HT1080 (cell line): ENCODE measurements at regions not wholly inside any gene's neighbourhood (a gene's known extent, or its start where the extent isn't known, plus 50 kb on each side); places are given as distances from the start of the nearest gene placed in this dataset.
A peak's percentile ranks its signal among the peaks of the same experiment; 100 is the strongest.
"Not testable (repeated sequence)": the region's sequence is repeated elsewhere in the genome, so short reads cannot be mapped to it uniquely, and the experiment has no call there.

Experiments used
- DNase-seq: peaks from one replicate; pipeline ENCODE4 v3.0.0-alpha.2; 2015; ENCODE audit warnings: low read depth

GRCh38 chr20:52444455-52444854, 252.9 kb upstream of the ZFP64 start:
- no peak for DNase-seq

GRCh38 chr20:52443874-52444273, 252.3 kb upstream of the ZFP64 start:
- DNase-seq: no peak

GRCh38 chr20:52441710-52442109, 250.1 kb upstream of the ZFP64 start:
- DNase-seq: no peak

DNA sequence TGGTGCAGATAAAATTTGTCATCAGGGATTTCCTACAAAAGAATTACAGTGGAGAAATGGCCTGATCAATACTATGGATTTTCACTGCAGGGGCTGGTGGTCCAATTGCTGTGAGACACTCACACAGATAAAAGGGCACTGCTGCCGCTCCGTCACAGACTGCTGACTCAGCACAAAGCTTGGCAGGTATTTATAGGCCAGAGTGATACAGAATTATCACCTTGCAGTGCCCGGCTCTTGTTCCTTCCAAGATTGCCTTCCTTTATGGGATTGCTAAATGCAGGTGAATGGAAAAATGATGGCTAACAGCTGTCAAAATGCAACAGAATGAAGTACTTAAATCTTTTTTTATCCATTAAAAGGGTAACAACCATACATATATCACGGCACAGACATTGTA, 247.8 kb upstream of the ZFP64 start:
- no peak for DNase-seq

DNA sequence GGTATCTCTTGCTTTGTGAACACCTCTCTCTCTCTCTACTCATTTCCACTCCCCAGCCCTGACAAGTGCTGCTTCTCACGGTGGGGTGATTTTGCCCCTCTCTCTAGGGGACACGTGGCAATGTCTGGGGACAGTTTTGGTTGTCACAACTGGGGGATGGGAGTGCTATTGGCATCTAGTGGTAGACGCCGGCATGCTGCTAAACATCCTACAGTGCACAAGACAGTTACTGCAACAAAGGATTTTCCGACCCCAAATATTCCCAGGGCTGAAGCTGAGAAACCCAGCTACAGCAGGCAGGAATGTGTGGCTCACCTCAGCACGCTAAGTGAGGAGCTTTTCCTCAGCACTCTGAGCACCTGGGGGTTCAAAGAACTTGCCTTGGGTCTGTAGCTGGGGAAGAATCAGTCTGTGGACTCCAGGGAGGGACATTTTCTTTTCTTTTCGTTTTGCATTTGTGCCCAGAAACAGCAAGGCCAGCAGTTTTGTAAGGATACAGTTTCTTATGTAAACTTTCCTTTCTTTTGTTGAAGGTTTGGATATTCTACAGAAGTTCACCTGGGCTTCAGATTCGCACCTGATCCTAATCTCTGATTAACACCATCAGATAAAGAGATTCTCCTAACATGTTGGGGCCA, 246.9 kb upstream of the ZFP64 start:
- DNase-seq: no peak

GRCh38 chr20:52434453-52434852, 242.9 kb upstream of the ZFP64 start:
- no peak for DNase-seq

- no peak for DNase-seq
Observed at GRCh38 chr20:52434041-52434425, 242.5 kb upstream of the ZFP64 start.

- no peak for DNase-seq
Observed at GRCh38 chr20:52433326-52434040, 241.9 kb upstream of the ZFP64 start.

DNA sequence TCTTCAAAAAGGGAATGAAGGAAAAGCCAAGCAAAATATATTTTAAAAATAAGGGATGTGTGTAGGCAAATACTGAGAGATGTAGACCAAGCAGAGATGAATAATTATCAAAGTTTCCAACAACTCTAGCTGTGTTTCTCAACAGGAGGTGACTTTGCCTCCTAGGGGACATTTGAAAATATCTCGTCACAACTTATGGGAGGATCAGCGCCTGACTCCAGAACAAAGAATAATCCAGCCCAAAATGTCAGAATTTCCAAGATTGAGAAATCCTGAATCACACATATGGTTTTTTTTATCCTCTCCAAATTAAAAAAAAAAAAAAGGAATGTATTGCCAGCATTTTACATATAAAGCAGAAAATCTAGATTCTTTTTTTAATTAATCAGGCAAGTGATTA, 241.2 kb upstream of the ZFP64 start:
- no peak for DNase-seq

DNA sequence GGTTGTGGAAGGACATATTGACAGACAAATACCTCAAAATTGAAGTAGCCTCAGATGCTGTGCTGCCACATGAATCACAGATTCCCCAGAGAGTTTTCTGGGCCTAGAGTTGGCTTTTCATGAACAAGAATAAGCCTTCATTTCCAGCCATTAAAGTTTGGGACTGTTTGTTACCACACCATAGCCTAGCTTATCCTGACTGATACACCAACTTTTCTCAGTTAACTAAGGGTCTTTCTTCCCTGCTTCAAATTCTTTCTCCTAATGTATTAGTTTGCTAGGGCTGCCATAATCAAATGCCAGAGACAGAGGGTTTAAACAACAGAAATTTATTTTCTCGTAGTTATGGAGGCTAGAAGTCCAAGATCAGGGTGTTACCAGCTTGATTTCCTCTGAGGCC, 237.4 kb upstream of the ZFP64 start:
- DNase-seq: no peak

- DNase-seq: no peak
Observed at GRCh38 chr20:52427960-52428359, 236.4 kb upstream of the ZFP64 start.

- DNase-seq: no peak
Observed at GRCh38 chr20:52426856-52427255, 235.3 kb upstream of the ZFP64 start.

DNA sequence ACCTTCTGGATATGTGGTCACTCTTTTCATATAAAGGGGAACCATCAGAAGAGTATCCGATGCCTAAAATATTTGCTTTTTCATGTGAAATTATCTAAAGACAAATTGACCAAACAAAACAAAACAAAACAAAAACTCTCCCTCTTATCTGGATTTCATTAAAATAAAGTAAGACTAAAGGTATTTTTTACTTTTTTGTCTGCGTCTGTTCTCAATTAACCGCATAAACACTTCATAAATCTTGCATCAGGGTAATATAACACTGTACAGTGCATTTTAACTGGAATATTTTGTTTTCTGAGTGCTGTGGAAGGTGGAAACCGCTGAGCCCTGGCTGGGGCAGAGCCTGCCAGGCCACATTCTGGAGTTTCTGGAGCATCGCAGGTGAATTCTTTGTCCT, 234.1 kb upstream of the ZFP64 start:
- no peak for DNase-seq

DNA sequence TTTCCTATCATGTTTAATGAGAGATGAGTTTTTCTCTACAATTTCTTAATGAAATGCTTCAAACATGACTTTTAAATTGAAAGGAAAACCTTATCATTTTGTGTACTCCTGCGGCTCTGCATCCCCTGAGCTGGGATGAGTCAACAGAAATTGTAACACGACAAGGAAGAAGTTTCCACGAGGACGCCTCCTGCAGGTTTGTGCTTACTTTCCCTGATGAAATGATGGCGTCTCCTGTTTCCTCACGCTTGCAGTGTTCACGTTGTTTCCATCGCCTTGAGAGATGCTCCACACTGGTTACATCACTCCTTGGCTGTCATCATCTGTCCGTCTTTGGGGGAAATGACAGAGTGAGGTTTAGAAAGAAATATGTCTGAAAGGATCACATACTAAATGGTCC, 233.7 kb upstream of the ZFP64 start:
- DNase-seq: peak; percentile 8

DNA sequence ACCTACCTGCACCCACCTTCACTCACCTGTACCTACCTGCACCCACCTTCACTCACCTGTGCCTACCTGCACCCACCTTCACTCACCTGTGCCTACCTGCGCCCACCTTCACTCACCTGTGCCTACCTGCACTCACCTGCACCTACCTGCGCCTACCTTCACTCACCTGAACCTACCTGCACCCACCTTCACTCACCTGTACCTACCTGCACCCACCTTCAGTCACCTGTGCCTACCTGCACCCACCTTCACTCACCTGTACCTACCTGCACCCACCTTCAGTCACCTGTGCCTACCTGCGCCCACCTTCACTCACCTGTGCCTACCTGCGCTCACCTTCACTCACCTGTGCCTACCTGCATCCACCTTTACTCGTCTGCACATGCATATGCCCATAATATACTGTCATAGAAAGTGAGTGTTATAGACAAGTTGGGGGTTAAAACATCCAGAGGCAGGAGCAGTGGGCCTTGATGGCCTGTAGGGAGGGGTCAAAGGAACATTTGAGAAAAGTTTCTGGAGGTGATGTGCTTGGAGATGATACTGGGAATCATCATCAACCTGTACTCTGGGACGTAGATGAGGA, 232.9 kb upstream of the ZFP64 start:
- not testable (repeated sequence) for DNase-seq

DNA sequence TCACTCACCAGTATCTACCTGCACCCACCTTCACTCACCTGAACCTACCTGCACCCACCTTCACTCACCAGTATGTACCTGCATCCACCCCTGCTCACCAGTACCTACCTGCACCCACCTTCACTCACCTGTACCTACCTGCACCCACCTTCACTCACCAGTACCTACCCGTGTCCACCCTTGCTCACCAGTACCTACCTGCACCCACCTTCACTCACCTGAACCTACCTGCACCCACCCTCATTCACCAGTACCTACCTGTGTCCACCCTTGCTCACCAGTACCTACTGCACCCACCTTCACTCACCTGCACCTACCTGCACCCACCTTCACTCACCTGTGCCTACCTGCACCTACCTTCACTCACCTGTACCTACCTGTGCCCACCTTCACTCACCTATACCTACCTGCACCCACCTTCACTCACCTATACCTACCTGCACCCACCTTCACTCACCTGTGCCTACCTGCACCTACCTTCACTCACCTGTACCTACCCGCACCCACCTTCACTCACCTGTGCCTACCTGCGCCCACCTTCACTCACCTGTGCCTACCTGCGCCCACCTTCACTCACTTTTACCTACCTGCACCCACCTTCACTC, 232.1 kb upstream of the ZFP64 start:
- not testable (repeated sequence) for DNase-seq

- DNase-seq: no peak
Observed at GRCh38 chr20:52422574-52423336, 231.2 kb upstream of the ZFP64 start.

DNA sequence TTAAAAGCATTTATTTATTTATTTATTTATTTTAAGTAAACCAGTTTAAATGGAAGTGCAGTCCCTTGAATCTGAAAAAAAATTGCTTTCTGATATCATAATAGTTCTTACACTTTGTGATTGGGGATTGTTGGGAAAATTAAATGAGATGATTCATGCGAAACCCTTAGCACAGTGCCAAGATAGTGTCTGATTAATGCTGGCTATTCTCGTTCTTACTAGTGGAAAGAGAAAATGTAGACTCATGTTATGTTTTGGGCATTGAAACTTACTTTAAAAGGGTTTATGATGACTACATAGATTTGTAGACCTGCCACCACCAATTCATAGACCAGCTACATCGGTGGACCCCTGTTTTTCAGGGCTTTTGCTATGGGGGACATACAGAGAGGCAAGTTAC, 229.2 kb upstream of the ZFP64 start:
- DNase-seq: no peak

- DNase-seq: no peak
Observed at GRCh38 chr20:52419205-52419604, 227.6 kb upstream of the ZFP64 start.

DNA sequence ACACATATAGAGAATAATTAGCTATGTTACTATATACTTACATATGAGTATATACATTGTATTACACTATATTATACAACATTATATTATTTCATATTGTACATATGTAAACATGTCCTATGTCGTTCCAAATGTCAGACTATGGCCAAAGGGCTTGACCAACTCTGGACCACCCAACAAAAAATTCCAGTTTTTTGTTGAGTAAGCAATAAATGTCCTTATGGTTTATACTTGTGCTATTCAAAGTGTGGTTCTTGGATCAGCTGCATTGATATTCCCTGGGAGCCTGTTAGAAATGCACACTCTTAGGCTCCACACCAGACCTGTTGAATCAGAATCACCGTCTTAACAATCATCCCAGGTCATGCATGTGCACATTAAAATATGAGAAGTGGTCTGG, 225.4 kb upstream of the ZFP64 start:
- no peak for DNase-seq

GRCh38 chr20:52411611-52412010, 220.0 kb upstream of the ZFP64 start:
- no peak for DNase-seq

- DNase-seq: no peak
Observed at GRCh38 chr20:52410731-52411234, 219.2 kb upstream of the ZFP64 start.
